T-cell (primary cell): ENCODE measurements at regions not wholly inside any gene's neighbourhood (a gene's known extent, or its start where the extent isn't known, plus 50 kb on each side); places are given as distances from the start of the nearest gene placed in this dataset.

Experiments used
- ATAC-seq, 4 experiments: fragments of 200-7000 bp in 3 of 4; fragments of 150-1000 bp in 1 of 4; cut with Tn5 transposase; replicated peaks in 1 of 4; 1 replicate in 3 of 4; 2 replicates in 1 of 4; pipeline ENCODE4 v1.10.0; 2021; ENCODE audit warnings: moderate library complexity in 3 of 4, mild to moderate bottlenecking in 2 of 4, moderate number of reproducible peaks in 1 of 4
- CTCF ChIA-PET, 2 donors: fragments of 300-600 bp; sonication (Branson Sonifier 250); formaldehyde crosslinking; loops; one replicate each; lab custom pipeline; 2022; ENCODE audit warnings: antibody characterized with exemption in 2 of 2; lab: Charles Lee
- POLR2A ChIA-PET, 2 donors: fragments of 300-600 bp; sonication (Branson Sonifier 250); formaldehyde crosslinking; loops; one replicate each; lab custom pipeline; 2022; ENCODE audit warnings: antibody characterized with exemption in 2 of 2; lab: Charles Lee
- DNase-seq, 35 experiments: peaks; one replicate each; pipeline versions ENCODE4 v3.0.0 to v3.0.0-alpha.2; 2013 to 2023
- H3K27ac ChIP-seq: one replicate; pipeline ENCODE4 v1.5.1; 2013; ENCODE audit warnings: low read length
- H3K27me3 ChIP-seq, 2 experiments: replicated peaks in 1 of 2; 1 replicate in 1 of 2; 2 replicates in 1 of 2; pipeline versions ENCODE4 v1.6.1 to v1.7.0; 2013; ENCODE audit warnings: low read length in 1 of 2, mixed read lengths in 1 of 2; ENCODE audit not compliant: control insufficient read depth in 2 of 2, insufficient read depth in 2 of 2; ENCODE audit errors: extremely low read depth in 1 of 2
- H3K36me3 ChIP-seq, 2 donors: 1 replicate in 1 of 2; 2 replicates in 1 of 2; pipeline versions ENCODE4 v1.6.1 to v1.7.0; 2013; ENCODE audit warnings: low read length in 1 of 2; ENCODE audit not compliant: control insufficient read depth in 2 of 2, insufficient read depth in 1 of 2; ENCODE audit errors: extremely low read depth in 1 of 2
- H3K4me1 ChIP-seq, 2 experiments: 1 replicate in 1 of 2; 2 replicates in 1 of 2; pipeline versions ENCODE4 v1.6.1 to v1.7.0; 2013; ENCODE audit warnings: low read length in 2 of 2, mixed read lengths in 1 of 2; ENCODE audit not compliant: insufficient read depth in 2 of 2, control insufficient read depth in 1 of 2; ENCODE audit errors: extremely low read depth in 1 of 2
- H3K4me3 ChIP-seq, 2 donors: 1 replicate in 1 of 2; 2 replicates in 1 of 2; pipeline versions ENCODE4 v1.5.1 to v1.7.0; 2013; ENCODE audit warnings: mild to moderate bottlenecking in 2 of 2, low read length in 1 of 2, moderate library complexity in 1 of 2; ENCODE audit not compliant: control insufficient read depth in 1 of 2; ENCODE audit errors: extremely low read depth in 1 of 2
- H3K9me3 ChIP-seq: 2 replicates; pipeline ENCODE4 v1.7.0; 2013
- H3K27ac Mint-ChIP-seq, 2 donors: one replicate each; pipeline ENCODE4 v1.8.0; 2020 to 2021; ENCODE audit warnings: mild to moderate bottlenecking in 2 of 2, mixed read lengths in 2 of 2
- H3K27me3 Mint-ChIP-seq, 2 donors: one replicate each; pipeline ENCODE4 v1.8.0; 2021 to 2022; ENCODE audit warnings: mixed read lengths in 2 of 2
- H3K36me3 Mint-ChIP-seq: one replicate; pipeline ENCODE4 v1.8.0; 2021; ENCODE audit warnings: mixed read lengths
- H3K4me1 Mint-ChIP-seq, 3 donors: one replicate each; pipeline ENCODE4 v1.8.0; 2020 to 2022; ENCODE audit warnings: mixed read lengths in 3 of 3, mild to moderate bottlenecking in 1 of 3
- H3K4me3 Mint-ChIP-seq, 3 donors: one replicate each; pipeline ENCODE4 v1.8.0; 2020 to 2022; ENCODE audit warnings: mild to moderate bottlenecking in 3 of 3, mixed read lengths in 3 of 3, moderate library complexity in 3 of 3
- H3K9me3 Mint-ChIP-seq, 3 donors: one replicate each; pipeline ENCODE4 v1.8.0; 2020 to 2022; ENCODE audit warnings: mixed read lengths in 3 of 3
- WGBS: methylation state at CpG from one replicate; pipeline ENCODE4 v1.1.5; 2013; ENCODE audit warnings: missing lambda C conversion rate; ENCODE audit not compliant: insufficient coverage; 5-methylcytosine and 5-hydroxymethylcytosine counted together

- no peak overlapping the region for H3K4me3 ChIP-seq
- H3K27ac Mint-ChIP-seq = no peak overlapping the region
- CTCF ChIA-PET = no interaction called here
These were observed 1201.4 kb downstream of the XPNPEP1 start for GRCh38 chr10:108721874-108722273.

GRCh38 chr10:108716352-108716751 lies 1207.0 kb downstream of the XPNPEP1 start:
- DNase-seq (no peak), ATAC-seq (no peak)
- Mint-ChIP-seq H3K27me3 (no peaks in the 10 kb centered on the region), H3K4me3 (no peak overlapping the region), H3K4me1 (no peaks in the 10 kb centered on the region), H3K9me3 (peaks cover 14 to 26% (median 17%) of the 10 kb centered on the region in 3 donors), H3K27ac (no peak overlapping the region), H3K36me3 (no peaks in the 10 kb centered on the region)
- Histone ChIP-seq H3K4me1 (no peaks in the 10 kb centered on the region), H3K27ac (no peak overlapping the region), H3K36me3 (no peaks in the 10 kb centered on the region), H3K9me3 (peaks cover 2% of the 10 kb centered on the region), H3K4me3 (no peak overlapping the region), H3K27me3 (no peaks in the 10 kb centered on the region)
- ChIA-PET CTCF (no interaction called here), POLR2A (no interaction called here)

More at GRCh38 chr10:108721874-108722273, 1201.4 kb downstream of the XPNPEP1 start:
- DNase-seq (no peak), ATAC-seq (no peak)
- Mint-ChIP-seq H3K4me1 (no peaks in the 10 kb centered on the region), H3K9me3 (peaks cover 16 to 20% (median 18%) of the 10 kb centered on the region in 3 donors), H3K36me3 (no peaks in the 10 kb centered on the region), H3K4me3 (no peak overlapping the region), H3K27me3 (no peaks in the 10 kb centered on the region)
- H3K27ac ChIP-seq = no peak overlapping the region
- H3K27me3 ChIP-seq = no peaks in the 10 kb centered on the region
- WGBS = 88% methylated on average over 1 of the region's 1 CpG
- H3K4me1 ChIP-seq = no peaks in the 10 kb centered on the region
- POLR2A ChIA-PET = no interaction called here
- H3K36me3 ChIP-seq = no peaks in the 10 kb centered on the region
- H3K9me3 ChIP-seq = peaks cover 2% of the 10 kb centered on the region

GRCh38 chr10:108709927-108710722 lies 1213.2 kb downstream of the XPNPEP1 start:
- Mint-ChIP-seq H3K4me1 (no peaks in the 10 kb centered on the region), H3K27me3 (no peaks in the 10 kb centered on the region), H3K36me3 (no peaks in the 10 kb centered on the region), H3K9me3 (peaks cover 7 to 31% (median 15%) of the 10 kb centered on the region in 3 donors), H3K4me3 (no peak overlapping the region), H3K27ac (no peak overlapping the region)
- ChIA-PET CTCF (no interaction called here), POLR2A (interaction anchor here in 1 of 2 donors (0.6 kb wide), 1 partner anchor 39 kb away, joined by 4 read pairs; no protein-coding TSS in a partner anchor)
- ATAC-seq (no peak), DNase-seq (no peak)
- no CpG with 5 or more reads among the region's 5 CpGs for WGBS
- Histone ChIP-seq H3K4me3 (no peak overlapping the region), H3K9me3 (no peaks in the 10 kb centered on the region), H3K36me3 (no peaks in the 10 kb centered on the region), H3K4me1 (no peaks in the 10 kb centered on the region), H3K27me3 (no peaks in the 10 kb centered on the region), H3K27ac (no peak overlapping the region)

- ChIA-PET POLR2A (no interaction called here), CTCF (no interaction called here)
- H3K4me1 ChIP-seq = no peaks in the 10 kb centered on the region
- no peaks in the 10 kb centered on the region for H3K9me3 ChIP-seq
- DNase-seq (no peak), ATAC-seq (no peak)
- no peak overlapping the region for H3K4me3 ChIP-seq
- peaks cover 7 to 22% (median 15%) of the 10 kb centered on the region in 3 donors for H3K9me3 Mint-ChIP-seq
- no peaks in the 10 kb centered on the region for H3K27me3 ChIP-seq
- no peaks in the 10 kb centered on the region for H3K36me3 Mint-ChIP-seq
- H3K27ac Mint-ChIP-seq = no peak overlapping the region
- H3K4me3 Mint-ChIP-seq = no peak overlapping the region
- H3K4me1 Mint-ChIP-seq = no peaks in the 10 kb centered on the region
- WGBS = 69% methylated on average over 1 of the region's 4 CpGs
- H3K27me3 Mint-ChIP-seq = no peaks in the 10 kb centered on the region
- no peaks in the 10 kb centered on the region for H3K36me3 ChIP-seq
- H3K27ac ChIP-seq = no peak overlapping the region
These were observed 1214.9 kb downstream of the XPNPEP1 start for GRCh38 chr10:108708363-108708762.

DNA sequence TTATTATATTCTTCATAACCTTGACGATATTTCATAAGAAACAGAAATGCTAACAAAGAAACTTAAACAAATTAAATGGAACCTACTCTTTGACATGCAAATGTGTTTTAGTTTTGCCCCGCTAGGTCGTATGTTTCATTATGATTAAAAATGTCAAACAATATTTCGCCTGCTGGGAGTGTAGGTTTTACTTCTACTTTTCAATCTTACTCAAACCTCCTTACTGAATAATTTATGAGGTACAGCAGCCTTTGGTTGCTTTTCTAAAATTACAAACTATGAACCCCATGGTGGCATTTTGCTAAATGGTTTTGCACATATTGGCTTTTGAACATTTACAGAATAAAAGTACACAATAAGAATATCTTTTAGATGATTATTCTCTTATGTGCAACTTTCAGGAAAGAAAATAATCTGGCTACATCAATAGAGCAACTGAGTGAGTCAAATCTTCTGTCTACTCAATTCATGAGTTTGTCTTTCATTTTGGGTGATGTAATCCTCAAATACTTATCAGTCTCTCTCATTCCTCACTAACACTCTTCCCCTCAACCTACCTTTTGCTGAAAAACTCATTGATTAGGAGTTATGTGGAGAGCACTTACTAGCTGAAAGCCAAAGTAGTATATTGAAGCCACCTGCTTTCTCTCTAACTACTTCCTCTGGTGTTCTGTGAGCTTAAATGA lies 1226.4 kb downstream of the XPNPEP1 start:
- Histone ChIP-seq H3K4me1 (no peaks in the 10 kb centered on the region), H3K36me3 (no peaks in the 10 kb centered on the region), H3K9me3 (no peaks in the 10 kb centered on the region), H3K4me3 (no peak overlapping the region), H3K27ac (no peak overlapping the region), H3K27me3 (no peaks in the 10 kb centered on the region)
- POLR2A ChIA-PET = no interaction called here
- Mint-ChIP-seq H3K4me3 (no peak overlapping the region), H3K27me3 (no peaks in the 10 kb centered on the region), H3K4me1 (no peaks in the 10 kb centered on the region), H3K36me3 (no peaks in the 10 kb centered on the region), H3K27ac (no peak overlapping the region), H3K9me3 (peaks cover 0 to 25% (median 16%) of the 10 kb centered on the region in 3 donors)
- WGBS = no CpG with 5 or more reads among the region's 4 CpGs
- no peak for ATAC-seq
- CTCF ChIA-PET = no interaction called here
- DNase-seq = no peak

DNA sequence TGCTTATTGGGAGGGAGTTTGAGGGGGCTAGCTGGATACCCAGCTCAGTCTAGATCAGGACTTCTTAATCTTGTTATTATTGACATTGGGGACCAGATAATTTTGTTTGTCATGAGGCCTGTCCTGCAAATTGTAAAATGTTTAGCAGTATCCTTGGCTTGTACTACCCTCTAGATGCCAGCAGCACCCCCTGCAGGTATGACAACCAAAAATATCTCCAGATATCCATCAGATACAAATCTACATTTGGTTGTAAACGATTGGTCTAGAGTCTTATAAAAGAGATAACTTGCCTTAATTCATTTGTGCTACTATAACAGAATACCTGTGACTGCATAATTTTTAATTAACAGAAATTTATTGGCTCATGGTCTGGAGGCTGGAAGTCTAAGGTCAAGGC lies 1232.2 kb downstream of the XPNPEP1 start:
- ChIA-PET POLR2A (no interaction called here), CTCF (no interaction called here)
- no peaks in the 10 kb centered on the region for H3K4me1 Mint-ChIP-seq
- ATAC-seq (no peak), DNase-seq (no peak)
- H3K27ac Mint-ChIP-seq = no peak overlapping the region
- no peaks in the 10 kb centered on the region for H3K4me1 ChIP-seq
- peaks cover 3 to 20% (median 14%) of the 10 kb centered on the region in 3 donors for H3K9me3 Mint-ChIP-seq
- no peaks in the 10 kb centered on the region for H3K9me3 ChIP-seq
- WGBS = no CpG with 5 or more reads among the region's 1 CpG
- H3K4me3 Mint-ChIP-seq = no peak overlapping the region
- H3K27me3 ChIP-seq = no peaks in the 10 kb centered on the region
- no peak overlapping the region for H3K4me3 ChIP-seq
- H3K27me3 Mint-ChIP-seq = no peaks in the 10 kb centered on the region
- H3K27ac ChIP-seq = no peak overlapping the region
- H3K36me3 Mint-ChIP-seq = no peaks in the 10 kb centered on the region
- no peaks in the 10 kb centered on the region for H3K36me3 ChIP-seq
